H1 (cell line): ENCODE measurements at regions not wholly inside any gene's neighbourhood (a gene's known extent, or its start where the extent isn't known, plus 50 kb on each side); places are given as distances from the start of the nearest gene placed in this dataset.

Experiments
- CEBPB ChIP-seq: IDR thresholded peaks from 2 replicates; pipeline ENCODE4 v1.6.1; 2012; ENCODE audit warnings: low read depth, low read length
- HDAC2 ChIP-seq, 2 experiments: fragments of 300-600 bp in 1 of 2; sonication (generic) in 1 of 2; IDR thresholded peaks; 2 replicates each; pipeline ENCODE4 v1.6.1; 2011 to 2012; ENCODE audit warnings: low read depth in 2 of 2, low read length in 2 of 2, mild to moderate bottlenecking in 2 of 2, moderate library complexity in 2 of 2, borderline replicate concordance in 1 of 2, inconsistent platforms in 1 of 2
- RBBP5 ChIP-seq: IDR thresholded peaks from 2 replicates; pipeline ENCODE4 v1.7.1; 2012; ENCODE audit warnings: low read depth, mild to moderate bottlenecking, inconsistent platforms, low read length, moderate library complexity, borderline replicate concordance
- RXRA ChIP-seq: IDR thresholded peaks from 2 replicates; pipeline ENCODE4 v1.6.1; 2011; ENCODE audit warnings: low read depth, mild to moderate bottlenecking, low read length, moderate library complexity; ENCODE audit not compliant: insufficient read depth
- YY1 ChIP-seq: IDR thresholded peaks from 2 replicates; pipeline ENCODE4 v1.6.1; 2011; ENCODE audit warnings: low read depth, mild to moderate bottlenecking, low read length

GRCh38 chr3:163547014-163547685 is 1531.1 kb downstream of the SI start (continued):
- TF ChIP-seq HDAC2 (IDR thresholded peaks at IDR 0.05; ENCODE audit: borderline replicate concordance in 1 of 2, low read depth in 2 of 2, low read length in 2 of 2) (no peak), YY1 (no peak), CEBPB (no peak), RXRA (no peak), RBBP5 (no peak)
